Liver (tissue), 3 donors: ENCODE measurements at regions not wholly inside any gene's neighbourhood (a gene's known extent, or its start where the extent isn't known, plus 50 kb on each side); places are given as distances from the start of the nearest gene placed in this dataset.

ENCODE experiments used
- CTCF ChIP-seq: fragments of 150-350 bp; IDR thresholded peaks from 2 replicates; pipeline ENCODE4 v1.5.1; 2017; ENCODE audit warnings: improper control_type of control experiment, low read depth, low read length; ENCODE audit not compliant: missing input control
- FOXA1 ChIP-seq: IDR thresholded peaks from 2 replicates; pipeline ENCODE4 v1.6.1; 2016; ENCODE audit warnings: antibody characterized with exemption
- GABPA ChIP-seq, 2 donors: IDR thresholded peaks in 1 of 2; conservative IDR thresholded peaks in 1 of 2; 2 replicates each; pipeline ENCODE4 v1.6.1; 2016; ENCODE audit warnings: antibody characterized with exemption in 2 of 2, mild to moderate bottlenecking in 1 of 2, moderate library complexity in 1 of 2
- HNF4G ChIP-seq: IDR thresholded peaks from 2 replicates; pipeline ENCODE4 v1.6.1; 2016; ENCODE audit warnings: antibody characterized with exemption
- JUND ChIP-seq, 2 donors: IDR thresholded peaks; 2 replicates each; pipeline ENCODE4 v1.6.1; 2016; ENCODE audit warnings: antibody characterized with exemption in 2 of 2
- RAD21 ChIP-seq, 2 donors: IDR thresholded peaks; 2 replicates each; pipeline ENCODE4 v1.6.1; 2016; ENCODE audit warnings: antibody characterized with exemption in 2 of 2, mild to moderate bottlenecking in 2 of 2
- RXRA ChIP-seq, 2 donors: IDR thresholded peaks; 2 replicates each; pipeline ENCODE4 v1.6.1; 2017 to 2018; ENCODE audit warnings: antibody characterized with exemption in 2 of 2, mild to moderate bottlenecking in 1 of 2
- SP1 ChIP-seq: IDR thresholded peaks from 2 replicates; pipeline ENCODE4 v1.6.1; 2018; ENCODE audit warnings: antibody characterized with exemption, mild to moderate bottlenecking
- TAF1 ChIP-seq: conservative IDR thresholded peaks from 2 replicates; pipeline ENCODE4 v1.6.1; 2016; ENCODE audit warnings: antibody characterized with exemption, mild to moderate bottlenecking
- YY1 ChIP-seq: IDR thresholded peaks from 2 replicates; pipeline ENCODE4 v1.6.1; 2016; ENCODE audit warnings: antibody characterized with exemption, mild to moderate bottlenecking
- TF ChIP-seq, protein P1 (sequence below): IDR thresholded peaks from 2 replicates; pipeline ENCODE4 v1.6.1; 2016; ENCODE audit warnings: antibody characterized with exemption
- TF ChIP-seq, protein P2 (sequence below): IDR thresholded peaks from 2 replicates; pipeline ENCODE4 v1.6.1; 2016; ENCODE audit warnings: antibody characterized with exemption, mild to moderate bottlenecking
- TF ChIP-seq, protein P3 (sequence below): IDR thresholded peaks from 2 replicates; pipeline ENCODE4 v1.6.1; 2016; ENCODE audit warnings: antibody characterized with exemption
- donor health status: healthy.
- donor health status: healthy.

GRCh38 chr1:53390261-53390660, 62.4 kb upstream of the LRP8 start:
- no peak for TF ChIP-seq YY1
- TF ChIP-seq CTCF, result no peak
- TF ChIP-seq, protein P1, sequence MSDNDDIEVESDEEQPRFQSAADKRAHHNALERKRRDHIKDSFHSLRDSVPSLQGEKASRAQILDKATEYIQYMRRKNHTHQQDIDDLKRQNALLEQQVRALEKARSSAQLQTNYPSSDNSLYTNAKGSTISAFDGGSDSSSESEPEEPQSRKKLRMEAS, result no peak
- TF ChIP-seq, protein P2, sequence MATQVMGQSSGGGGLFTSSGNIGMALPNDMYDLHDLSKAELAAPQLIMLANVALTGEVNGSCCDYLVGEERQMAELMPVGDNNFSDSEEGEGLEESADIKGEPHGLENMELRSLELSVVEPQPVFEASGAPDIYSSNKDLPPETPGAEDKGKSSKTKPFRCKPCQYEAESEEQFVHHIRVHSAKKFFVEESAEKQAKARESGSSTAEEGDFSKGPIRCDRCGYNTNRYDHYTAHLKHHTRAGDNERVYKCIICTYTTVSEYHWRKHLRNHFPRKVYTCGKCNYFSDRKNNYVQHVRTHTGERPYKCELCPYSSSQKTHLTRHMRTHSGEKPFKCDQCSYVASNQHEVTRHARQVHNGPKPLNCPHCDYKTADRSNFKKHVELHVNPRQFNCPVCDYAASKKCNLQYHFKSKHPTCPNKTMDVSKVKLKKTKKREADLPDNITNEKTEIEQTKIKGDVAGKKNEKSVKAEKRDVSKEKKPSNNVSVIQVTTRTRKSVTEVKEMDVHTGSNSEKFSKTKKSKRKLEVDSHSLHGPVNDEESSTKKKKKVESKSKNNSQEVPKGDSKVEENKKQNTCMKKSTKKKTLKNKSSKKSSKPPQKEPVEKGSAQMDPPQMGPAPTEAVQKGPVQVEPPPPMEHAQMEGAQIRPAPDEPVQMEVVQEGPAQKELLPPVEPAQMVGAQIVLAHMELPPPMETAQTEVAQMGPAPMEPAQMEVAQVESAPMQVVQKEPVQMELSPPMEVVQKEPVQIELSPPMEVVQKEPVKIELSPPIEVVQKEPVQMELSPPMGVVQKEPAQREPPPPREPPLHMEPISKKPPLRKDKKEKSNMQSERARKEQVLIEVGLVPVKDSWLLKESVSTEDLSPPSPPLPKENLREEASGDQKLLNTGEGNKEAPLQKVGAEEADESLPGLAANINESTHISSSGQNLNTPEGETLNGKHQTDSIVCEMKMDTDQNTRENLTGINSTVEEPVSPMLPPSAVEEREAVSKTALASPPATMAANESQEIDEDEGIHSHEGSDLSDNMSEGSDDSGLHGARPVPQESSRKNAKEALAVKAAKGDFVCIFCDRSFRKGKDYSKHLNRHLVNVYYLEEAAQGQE, result no peak
- TF ChIP-seq SP1, result no peak
- no peak for TF ChIP-seq FOXA1
- TF ChIP-seq, protein P3, sequence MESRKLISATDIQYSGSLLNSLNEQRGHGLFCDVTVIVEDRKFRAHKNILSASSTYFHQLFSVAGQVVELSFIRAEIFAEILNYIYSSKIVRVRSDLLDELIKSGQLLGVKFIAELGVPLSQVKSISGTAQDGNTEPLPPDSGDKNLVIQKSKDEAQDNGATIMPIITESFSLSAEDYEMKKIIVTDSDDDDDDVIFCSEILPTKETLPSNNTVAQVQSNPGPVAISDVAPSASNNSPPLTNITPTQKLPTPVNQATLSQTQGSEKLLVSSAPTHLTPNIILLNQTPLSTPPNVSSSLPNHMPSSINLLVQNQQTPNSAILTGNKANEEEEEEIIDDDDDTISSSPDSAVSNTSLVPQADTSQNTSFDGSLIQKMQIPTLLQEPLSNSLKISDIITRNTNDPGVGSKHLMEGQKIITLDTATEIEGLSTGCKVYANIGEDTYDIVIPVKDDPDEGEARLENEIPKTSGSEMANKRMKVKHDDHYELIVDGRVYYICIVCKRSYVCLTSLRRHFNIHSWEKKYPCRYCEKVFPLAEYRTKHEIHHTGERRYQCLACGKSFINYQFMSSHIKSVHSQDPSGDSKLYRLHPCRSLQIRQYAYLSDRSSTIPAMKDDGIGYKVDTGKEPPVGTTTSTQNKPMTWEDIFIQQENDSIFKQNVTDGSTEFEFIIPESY, result no peak
- TF ChIP-seq GABPA (IDR thresholded peaks at IDR 0.05 in 1 of 2, conservative IDR thresholded peaks at IDR 0.05 in 1 of 2), result no peak
- TF ChIP-seq TAF1, result no peak
- no peak for TF ChIP-seq JUND (IDR thresholded peaks at IDR 0.05)
- TF ChIP-seq RXRA (IDR thresholded peaks at IDR 0.05), result no peak
- no peak for TF ChIP-seq RAD21 (IDR thresholded peaks at IDR 0.05)
- TF ChIP-seq HNF4G, result no peak
